ENCODE measurements at regions not wholly inside any gene's neighbourhood (a gene's known extent, or its start where the extent isn't known, plus 50 kb on each side); places are given as distances from the start of the nearest gene placed in this dataset.
"Not testable (repeated sequence)": the region's sequence is repeated elsewhere in the genome, so short reads cannot be mapped to it uniquely, and the experiment has no call there.

- Histone ChIP-seq H2AFZ (ENCODE audit: low read depth, low read length) (no peak overlapping the region), H3K4me3 (ENCODE audit: low read length) (no peak overlapping the region)
- no peak for TF ChIP-seq EP300 (conservative IDR thresholded peaks at IDR 0.05; ENCODE audit: poor library complexity, severe bottlenecking)
- no peak for TF ChIP-seq SMC3 (conservative IDR thresholded peaks at IDR 0.05; ENCODE audit: poor library complexity)
- TF ChIP-seq POLR2AphosphoS5 (IDR thresholded peaks at IDR 0.05), result no peak
- TF ChIP-seq RAD21 (conservative IDR thresholded peaks at IDR 0.05), result no peak
- no peak for TF ChIP-seq EZH2 (IDR thresholded peaks at IDR 0.05; ENCODE audit: borderline replicate concordance, insufficient read depth, low read length, poor library complexity, severe bottlenecking)
- no peak for TF ChIP-seq MXI1 (conservative IDR thresholded peaks at IDR 0.05; ENCODE audit: poor library complexity, severe bottlenecking)
- TF ChIP-seq TAF1 (IDR thresholded peaks at IDR 0.05; ENCODE audit: low read depth), result no peak
- no peak for TF ChIP-seq CTCF (IDR thresholded peaks at IDR 0.05; ENCODE audit: poor library complexity, severe bottlenecking)
- TF ChIP-seq REST (IDR thresholded peaks at IDR 0.05; ENCODE audit: borderline replicate concordance), result no peak
These were observed 746.1 kb downstream of the C4orf33 start for GRCh38 chr4:129842096-129842495.

GRCh38 chr4:129852434-129852833 is 756.5 kb downstream of the C4orf33 start:
- TF ChIP-seq EP300 (conservative IDR thresholded peaks at IDR 0.05; ENCODE audit: poor library complexity, severe bottlenecking) (no peak), EZH2 (IDR thresholded peaks at IDR 0.05; ENCODE audit: borderline replicate concordance, insufficient read depth, low read length, poor library complexity, severe bottlenecking) (no peak), REST (IDR thresholded peaks at IDR 0.05; ENCODE audit: borderline replicate concordance) (no peak), MXI1 (conservative IDR thresholded peaks at IDR 0.05; ENCODE audit: poor library complexity, severe bottlenecking) (no peak)
- no peaks in the 10 kb centered on the region for H3K27me3 ChIP-seq (ENCODE audit: insufficient read depth, low read depth, low read length)
- no peak overlapping the region for H3K4me3 ChIP-seq (ENCODE audit: low read length)
- no peaks in the 10 kb centered on the region for H3K79me2 ChIP-seq (replicated peaks; ENCODE audit: insufficient read depth, low read length)
- no peak overlapping the region for H3K9ac ChIP-seq (ENCODE audit: low read length)
- no peaks in the 10 kb centered on the region for H3K9me3 ChIP-seq (ENCODE audit: low read length)
- no peak overlapping the region for H3K27ac ChIP-seq (ENCODE audit: low read length)
- H2AFZ ChIP-seq (ENCODE audit: low read depth, low read length), result no peak overlapping the region
- H3K4me2 ChIP-seq (ENCODE audit: low read length), result no peak overlapping the region
- H3F3A ChIP-seq (ENCODE audit: insufficient read depth, low read length, poor library complexity, severe bottlenecking), result no peaks in the 10 kb centered on the region
- no peaks in the 10 kb centered on the region for H3K36me3 ChIP-seq (ENCODE audit: insufficient read depth, low read length)
- H3K9me2 ChIP-seq (ENCODE audit: insufficient read depth, low read length), result no peaks in the 10 kb centered on the region
- H4K20me1 ChIP-seq (ENCODE audit: insufficient read depth), result no peaks in the 10 kb centered on the region

More at GRCh38 chr4:129842096-129842495, 746.1 kb downstream of the C4orf33 start:
- no peaks in the 10 kb centered on the region for H3K79me2 ChIP-seq (replicated peaks; ENCODE audit: insufficient read depth, low read length)
- no peaks in the 10 kb centered on the region for H3K27me3 ChIP-seq (ENCODE audit: insufficient read depth, low read depth, low read length)
- H3K27ac ChIP-seq (ENCODE audit: low read length), result no peak overlapping the region
- no peaks in the 10 kb centered on the region for H3K9me3 ChIP-seq (ENCODE audit: low read length)
- H3K9ac ChIP-seq (ENCODE audit: low read length), result no peak overlapping the region
- no peaks in the 10 kb centered on the region for H3K36me3 ChIP-seq (ENCODE audit: insufficient read depth, low read length)
- H3K4me2 ChIP-seq (ENCODE audit: low read length), result no peak overlapping the region
- H4K20me1 ChIP-seq (ENCODE audit: insufficient read depth), result no peaks in the 10 kb centered on the region
- H3K9me2 ChIP-seq (ENCODE audit: insufficient read depth, low read length), result no peaks in the 10 kb centered on the region
- no peaks in the 10 kb centered on the region for H3F3A ChIP-seq (ENCODE audit: insufficient read depth, low read length, poor library complexity, severe bottlenecking)

GRCh38 chr4:129853685-129854467 is 757.9 kb downstream of the C4orf33 start:
- not testable (repeated sequence) for H3F3A ChIP-seq (ENCODE audit: insufficient read depth, low read length, poor library complexity, severe bottlenecking); H3K79me2 ChIP-seq (replicated peaks; ENCODE audit: insufficient read depth, low read length); H3K36me3 ChIP-seq (ENCODE audit: insufficient read depth, low read length); H3K9me2 ChIP-seq (ENCODE audit: insufficient read depth, low read length); H2AFZ ChIP-seq (ENCODE audit: low read depth, low read length); H3K9ac ChIP-seq (ENCODE audit: low read length); H4K20me1 ChIP-seq (ENCODE audit: insufficient read depth); H3K4me3 ChIP-seq (ENCODE audit: low read length); H3K27ac ChIP-seq (ENCODE audit: low read length); H3K9me3 ChIP-seq (ENCODE audit: low read length); H3K27me3 ChIP-seq (ENCODE audit: insufficient read depth, low read depth, low read length); H3K4me2 ChIP-seq (ENCODE audit: low read length)

Data from neural cell (in vitro differentiated cells).